GM18519 (cell line): ENCODE measurements at regions not wholly inside any gene's neighbourhood (a gene's known extent, or its start where the extent isn't known, plus 50 kb on each side); places are given as distances from the start of the nearest gene placed in this dataset.

Experiments used
- ATAC-seq: cut with Tn5 transposase; IDR thresholded peaks from one replicate; pipeline ENCODE4 v1.9.1; 2021; ENCODE audit warnings: mild to moderate bottlenecking, moderate library complexity; ENCODE audit not compliant: unreplicated experiment, low FRiP score

DNA sequence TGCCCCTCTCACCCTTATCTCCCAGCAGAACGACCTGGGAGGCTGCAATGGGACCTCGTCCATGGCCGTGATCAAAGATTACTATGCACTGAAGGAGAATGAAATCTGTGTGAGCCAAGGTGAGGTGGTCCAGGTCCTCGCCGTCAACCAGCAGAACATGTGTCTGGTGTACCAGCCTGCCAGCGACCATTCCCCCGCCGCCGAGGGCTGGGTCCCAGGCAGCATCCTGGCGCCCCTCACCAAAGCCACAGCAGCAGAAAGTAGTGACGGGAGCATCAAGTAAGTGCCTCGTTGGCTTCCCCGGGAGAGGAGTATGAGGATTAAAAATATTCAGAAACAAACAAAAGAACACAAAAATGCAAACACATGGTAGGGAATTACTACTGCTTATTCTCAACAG lies 55.9 kb upstream of the UMPS start:
- no peak for ATAC-seq

DNA sequence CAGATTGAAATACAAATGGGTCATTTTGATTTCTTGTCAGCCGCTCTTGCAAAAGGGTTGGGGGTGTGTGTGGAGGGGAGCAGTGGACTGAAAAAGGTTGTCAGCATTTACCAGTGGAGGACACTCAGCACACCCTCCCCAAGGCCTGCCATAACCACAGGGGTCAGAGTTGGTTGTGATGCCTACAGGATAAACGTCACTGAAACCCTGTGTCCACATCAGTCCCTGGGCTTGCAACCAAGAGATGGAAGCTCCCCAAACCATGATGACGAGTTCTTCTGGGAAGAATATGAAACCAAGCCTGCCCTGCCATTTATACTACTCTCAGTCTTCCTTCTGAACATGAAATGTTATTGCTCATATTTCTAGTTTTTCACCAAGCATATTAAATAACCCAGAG lies 54.0 kb upstream of the UMPS start:
- no peak for ATAC-seq

DNA sequence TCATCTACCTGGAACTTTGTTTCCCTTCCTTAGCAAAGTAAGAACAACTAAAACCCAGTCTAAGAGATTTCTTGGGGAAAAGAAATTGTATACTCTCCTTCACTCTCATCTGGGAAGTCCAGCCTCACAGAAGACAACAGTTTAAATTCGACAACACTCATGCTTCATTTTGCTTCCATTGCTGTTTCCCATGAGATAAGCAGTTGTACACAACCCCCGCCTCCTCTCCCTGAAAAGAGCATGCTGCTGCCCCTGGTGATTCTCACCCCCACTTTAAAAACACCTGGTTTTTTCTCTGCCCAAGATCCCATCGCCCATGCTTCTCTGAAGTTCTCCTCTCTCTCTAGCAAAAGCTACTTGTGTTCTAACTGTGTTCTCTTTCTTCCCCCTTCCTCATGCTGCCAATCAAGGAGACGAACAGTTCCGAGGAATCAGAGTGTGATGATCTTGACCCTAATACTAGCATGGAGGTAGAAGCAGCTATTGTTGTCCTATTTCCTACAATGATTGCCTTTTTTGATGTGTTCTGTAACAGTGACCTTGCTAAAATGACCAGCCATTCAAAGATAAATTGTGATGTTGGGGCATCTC lies 51.1 kb upstream of the UMPS start:
- no peak for ATAC-seq
